Esophagus muscularis mucosa (tissue), 3 donors: ENCODE measurements at regions not wholly inside any gene's neighbourhood (a gene's known extent, or its start where the extent isn't known, plus 50 kb on each side); places are given as distances from the start of the nearest gene placed in this dataset.

Experiments used
- POLR2A ChIP-seq: fragments of 450-650 bp; IDR thresholded peaks from one replicate; pipeline ENCODE4 v1.6.1; 2017; ENCODE audit warnings: antibody characterized with exemption, moderate library complexity, mild to moderate bottlenecking, low read depth
- TF ChIP-seq, protein P1 (sequence below), 3 experiments: fragments of 200-600 bp in 2 of 3; fragments of 450-650 bp in 1 of 3; sonication (generic) in 2 of 3; IDR thresholded peaks; one replicate each; pipeline ENCODE4 v1.5.1; 2017 to 2019; ENCODE audit warnings: antibody characterized with exemption in 3 of 3, mild to moderate bottlenecking in 2 of 3, moderate library complexity in 1 of 3

DNA sequence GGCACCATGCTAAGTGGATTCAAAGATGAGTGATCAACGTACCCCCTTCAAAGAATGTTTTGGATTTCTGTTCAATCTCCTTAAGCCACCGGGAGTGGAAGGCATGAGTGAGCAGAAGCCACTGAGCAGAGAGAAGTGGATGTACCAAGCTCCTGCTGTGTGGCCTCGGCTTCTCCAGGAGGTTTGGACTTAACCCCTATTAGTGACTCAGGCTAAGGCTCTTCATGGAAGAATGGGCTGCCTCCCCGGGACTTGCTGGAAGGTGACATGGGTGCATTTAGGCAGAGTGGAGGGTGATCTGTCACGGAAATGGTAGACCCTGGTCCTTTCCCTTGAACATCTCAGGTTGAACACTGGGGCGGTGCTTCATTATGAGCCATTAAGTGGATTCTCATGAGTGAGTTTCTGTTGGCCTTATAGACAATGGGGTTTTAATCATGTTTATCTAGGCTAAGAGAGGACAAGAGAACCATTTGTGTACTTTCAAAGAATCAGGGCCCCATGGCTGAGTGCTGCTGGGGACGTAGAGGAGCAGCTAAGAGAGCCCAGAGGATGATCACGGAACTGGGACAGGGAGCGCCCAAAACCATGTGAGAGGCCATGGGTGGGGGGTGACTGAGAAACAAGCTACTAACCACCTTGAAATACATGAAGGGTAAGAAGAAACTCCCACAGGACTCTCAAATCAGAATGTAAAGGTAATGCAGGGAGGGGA lies 62.2 kb downstream of the HES1 start:
- TF ChIP-seq, protein P1, sequence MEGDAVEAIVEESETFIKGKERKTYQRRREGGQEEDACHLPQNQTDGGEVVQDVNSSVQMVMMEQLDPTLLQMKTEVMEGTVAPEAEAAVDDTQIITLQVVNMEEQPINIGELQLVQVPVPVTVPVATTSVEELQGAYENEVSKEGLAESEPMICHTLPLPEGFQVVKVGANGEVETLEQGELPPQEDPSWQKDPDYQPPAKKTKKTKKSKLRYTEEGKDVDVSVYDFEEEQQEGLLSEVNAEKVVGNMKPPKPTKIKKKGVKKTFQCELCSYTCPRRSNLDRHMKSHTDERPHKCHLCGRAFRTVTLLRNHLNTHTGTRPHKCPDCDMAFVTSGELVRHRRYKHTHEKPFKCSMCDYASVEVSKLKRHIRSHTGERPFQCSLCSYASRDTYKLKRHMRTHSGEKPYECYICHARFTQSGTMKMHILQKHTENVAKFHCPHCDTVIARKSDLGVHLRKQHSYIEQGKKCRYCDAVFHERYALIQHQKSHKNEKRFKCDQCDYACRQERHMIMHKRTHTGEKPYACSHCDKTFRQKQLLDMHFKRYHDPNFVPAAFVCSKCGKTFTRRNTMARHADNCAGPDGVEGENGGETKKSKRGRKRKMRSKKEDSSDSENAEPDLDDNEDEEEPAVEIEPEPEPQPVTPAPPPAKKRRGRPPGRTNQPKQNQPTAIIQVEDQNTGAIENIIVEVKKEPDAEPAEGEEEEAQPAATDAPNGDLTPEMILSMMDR (IDR thresholded peaks at IDR 0.05) = no peak
- TF ChIP-seq POLR2A = no peak
